ENCODE measurements at regions not wholly inside any gene's neighbourhood (a gene's known extent, or its start where the extent isn't known, plus 50 kb on each side); places are given as distances from the start of the nearest gene placed in this dataset.

- Histone ChIP-seq H3K9ac (no peak overlapping the region), H3K27me3 (no peaks in the 10 kb centered on the region), H3K9me3 (replicated peaks in 1 of 11) (peaks cover 0 to 17% (median 9%) of the 10 kb centered on the region in 11 experiments; a peak in 10 of 22 replicates), H4K20me1 (no peaks in the 10 kb centered on the region), H3K27ac (no peak overlapping the region), H3K4me2 (no peak overlapping the region), H3K36me3 (no peaks in the 10 kb centered on the region), H3K4me3 (no peak overlapping the region), H3K4me1 (no peaks in the 10 kb centered on the region)
- TF ChIP-seq Cebpa-rat (IDR thresholded peaks at IDR 0.05): no peak
Observed at GRCh38 chr6:19312241-19312978, 524.8 kb upstream of the ID4 start.

GRCh38 chr6:19317431-19317986 is 519.7 kb upstream of the ID4 start:
- no peak for TF ChIP-seq Cebpa-rat (IDR thresholded peaks at IDR 0.05)

GRCh38 chr6:19319005-19319404 is 518.2 kb upstream of the ID4 start:
- no peaks in the 10 kb centered on the region for H3K4me1 ChIP-seq
- no peaks in the 10 kb centered on the region for H3K36me3 ChIP-seq
- no peaks in the 10 kb centered on the region for H3K27me3 ChIP-seq
- H3K4me3 ChIP-seq: no peak overlapping the region
- no peaks in the 10 kb centered on the region for H3K9me3 ChIP-seq (replicated peaks in 1 of 11)
- no peaks in the 10 kb centered on the region for H4K20me1 ChIP-seq
- H3K4me2 ChIP-seq: no peak overlapping the region
- no peak overlapping the region for H3K27ac ChIP-seq
- TF ChIP-seq Cebpa-rat (IDR thresholded peaks at IDR 0.05): no peak
- no peak overlapping the region for H3K9ac ChIP-seq

More at GRCh38 chr6:19317431-19317986, 519.7 kb upstream of the ID4 start:
- no peaks in the 10 kb centered on the region for H3K36me3 ChIP-seq
- no peak overlapping the region for H3K4me2 ChIP-seq
- H3K27me3 ChIP-seq: no peaks in the 10 kb centered on the region
- H3K9me3 ChIP-seq (replicated peaks in 1 of 11): no peaks in the 10 kb centered on the region
- H4K20me1 ChIP-seq: no peaks in the 10 kb centered on the region
- H3K9ac ChIP-seq: no peak overlapping the region
- H3K4me1 ChIP-seq: no peaks in the 10 kb centered on the region
- H3K4me3 ChIP-seq: no peak overlapping the region
- H3K27ac ChIP-seq: no peak overlapping the region

- Histone ChIP-seq H3K9ac (no peak overlapping the region), H3K4me1 (no peaks in the 10 kb centered on the region), H3K36me3 (no peaks in the 10 kb centered on the region), H4K20me1 (no peaks in the 10 kb centered on the region), H3K27ac (no peak overlapping the region), H3K27me3 (no peaks in the 10 kb centered on the region), H3K4me3 (no peak overlapping the region), H3K4me2 (no peak overlapping the region), H3K9me3 (replicated peaks in 1 of 11) (no peaks in the 10 kb centered on the region)
- TF ChIP-seq Cebpa-rat (IDR thresholded peaks at IDR 0.05): no peak
Observed at GRCh38 chr6:19320111-19320581, 517.0 kb upstream of the ID4 start.

GRCh38 chr6:19322691-19323485 is 514.3 kb upstream of the ID4 start:
- TF ChIP-seq Cebpa-rat (IDR thresholded peaks at IDR 0.05): no peak
- Histone ChIP-seq H3K9me3 (replicated peaks in 1 of 11) (no peaks in the 10 kb centered on the region), H3K9ac (no peak overlapping the region), H3K4me2 (no peak overlapping the region), H3K27ac (no peak overlapping the region), H3K36me3 (no peaks in the 10 kb centered on the region), H4K20me1 (no peaks in the 10 kb centered on the region), H3K4me3 (no peak overlapping the region), H3K4me1 (peaks cover 0 to 9% (median 6%) of the 10 kb centered on the region in 10 experiments; a peak in 11 of 20 replicates), H3K27me3 (no peaks in the 10 kb centered on the region)

GRCh38 chr6:19324376-19324775 is 512.8 kb upstream of the ID4 start:
- Histone ChIP-seq H3K27me3 (no peaks in the 10 kb centered on the region), H3K4me1 (peaks cover 0 to 11% (median 6%) of the 10 kb centered on the region in 10 experiments; a peak in 11 of 20 replicates), H3K4me2 (no peak overlapping the region), H3K4me3 (no peak overlapping the region), H3K27ac (no peak overlapping the region), H3K36me3 (no peaks in the 10 kb centered on the region), H3K9me3 (replicated peaks in 1 of 11) (no peaks in the 10 kb centered on the region), H4K20me1 (no peaks in the 10 kb centered on the region), H3K9ac (no peak overlapping the region)
- TF ChIP-seq Cebpa-rat (IDR thresholded peaks at IDR 0.05): no peak

GRCh38 chr6:19325335-19325789 is 511.8 kb upstream of the ID4 start:
- no peak overlapping the region for H3K4me3 ChIP-seq
- no peaks in the 10 kb centered on the region for H3K9me3 ChIP-seq (replicated peaks in 1 of 11)
- no peak for TF ChIP-seq Cebpa-rat (IDR thresholded peaks at IDR 0.05)
- no peak overlapping the region for H3K9ac ChIP-seq
- peaks cover 0 to 11% (median 6%) of the 10 kb centered on the region in 10 experiments; a peak in 11 of 20 replicates for H3K4me1 ChIP-seq
- H3K4me2 ChIP-seq: no peak overlapping the region
- no peaks in the 10 kb centered on the region for H3K36me3 ChIP-seq
- H3K27ac ChIP-seq: no peak overlapping the region
- no peaks in the 10 kb centered on the region for H3K27me3 ChIP-seq
- H4K20me1 ChIP-seq: no peaks in the 10 kb centered on the region

- H3K4me3 ChIP-seq: no peak overlapping the region
- H3K4me2 ChIP-seq: peak overlapping the region in 6 of 11 experiments; percentile 20 to 62 (median 38); a peak in 10 of 22 replicates
- H3K9ac ChIP-seq: no peak overlapping the region
- no peaks in the 10 kb centered on the region for H3K27me3 ChIP-seq
- peaks cover 0 to 11% (median 6%) of the 10 kb centered on the region in 10 experiments; a peak in 11 of 20 replicates for H3K4me1 ChIP-seq
- TF ChIP-seq Cebpa-rat (IDR thresholded peaks at IDR 0.05): no peak
- no peaks in the 10 kb centered on the region for H4K20me1 ChIP-seq
- no peak overlapping the region for H3K27ac ChIP-seq
- no peaks in the 10 kb centered on the region for H3K36me3 ChIP-seq
- H3K9me3 ChIP-seq (replicated peaks in 1 of 11): no peaks in the 10 kb centered on the region
Observed at GRCh38 chr6:19327241-19327640, 509.9 kb upstream of the ID4 start.

- no peaks in the 10 kb centered on the region for H4K20me1 ChIP-seq
- no peak overlapping the region for H3K27ac ChIP-seq
- H3K4me2 ChIP-seq: peak overlapping the region in 8 of 11 experiments; percentile 5 to 62 (median 32); a peak in 12 of 22 replicates
Observed at GRCh38 chr6:19327661-19328060, 509.5 kb upstream of the ID4 start.

More at GRCh38 chr6:19327661-19328060, 509.5 kb upstream of the ID4 start:
- H3K36me3 ChIP-seq: no peaks in the 10 kb centered on the region
- no peaks in the 10 kb centered on the region for H3K9me3 ChIP-seq (replicated peaks in 1 of 11)
- TF ChIP-seq Cebpa-rat (IDR thresholded peaks at IDR 0.05): no peak
- no peaks in the 10 kb centered on the region for H3K27me3 ChIP-seq
- H3K4me3 ChIP-seq: no peak overlapping the region
- no peak overlapping the region for H3K9ac ChIP-seq
- peaks cover 0 to 11% (median 6%) of the 10 kb centered on the region in 10 experiments; a peak in 11 of 20 replicates for H3K4me1 ChIP-seq
